ENCODE measurements at regions not wholly inside any gene's neighbourhood (a gene's known extent, or its start where the extent isn't known, plus 50 kb on each side); places are given as distances from the start of the nearest gene placed in this dataset.

DNA sequence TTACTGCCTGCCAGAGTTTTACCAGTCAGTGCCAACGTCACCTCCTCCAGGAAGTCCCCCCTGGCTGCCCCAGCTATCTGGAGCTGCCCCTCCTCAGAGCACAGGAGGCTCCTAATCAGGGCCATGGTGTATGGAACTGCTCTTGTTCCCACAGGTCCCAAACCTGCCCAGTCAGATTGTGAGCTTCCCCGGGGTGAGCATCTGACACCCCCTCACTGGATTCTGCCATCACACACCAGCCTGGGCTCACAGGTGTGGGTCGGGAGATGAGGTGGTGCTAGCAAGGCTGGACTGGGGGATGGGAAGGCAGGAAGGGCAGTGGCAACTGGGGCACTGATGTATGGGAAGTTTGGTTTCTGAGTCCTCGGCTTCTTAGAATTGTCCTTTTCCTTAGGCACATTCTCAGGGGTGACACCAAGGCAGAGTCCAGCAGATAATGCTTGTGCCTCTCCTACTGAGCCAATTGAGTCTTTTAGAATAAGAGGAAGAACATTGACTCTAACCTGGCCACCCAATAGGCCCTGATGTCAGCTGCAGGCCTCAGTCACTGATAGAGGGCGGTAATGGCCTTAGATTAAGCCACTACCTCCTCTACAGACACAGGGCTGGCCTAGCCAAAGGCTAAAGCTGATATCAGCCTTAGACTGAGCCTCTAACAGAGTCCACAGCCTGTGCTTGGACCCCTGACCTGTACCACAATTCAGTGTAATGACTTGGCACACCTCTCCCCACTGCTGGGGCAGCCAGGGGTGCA is 107.9 kb downstream of the WSCD1 start:
- H3K4me1 ChIP-seq (ENCODE audit: control insufficient read depth, low read length), result no peaks in the 10 kb centered on the region
- no peak for TF ChIP-seq EZH2phosphoT487 (IDR thresholded peaks at IDR 0.05; ENCODE audit: borderline replicate concordance, low read length)
- TF ChIP-seq, protein P1, sequence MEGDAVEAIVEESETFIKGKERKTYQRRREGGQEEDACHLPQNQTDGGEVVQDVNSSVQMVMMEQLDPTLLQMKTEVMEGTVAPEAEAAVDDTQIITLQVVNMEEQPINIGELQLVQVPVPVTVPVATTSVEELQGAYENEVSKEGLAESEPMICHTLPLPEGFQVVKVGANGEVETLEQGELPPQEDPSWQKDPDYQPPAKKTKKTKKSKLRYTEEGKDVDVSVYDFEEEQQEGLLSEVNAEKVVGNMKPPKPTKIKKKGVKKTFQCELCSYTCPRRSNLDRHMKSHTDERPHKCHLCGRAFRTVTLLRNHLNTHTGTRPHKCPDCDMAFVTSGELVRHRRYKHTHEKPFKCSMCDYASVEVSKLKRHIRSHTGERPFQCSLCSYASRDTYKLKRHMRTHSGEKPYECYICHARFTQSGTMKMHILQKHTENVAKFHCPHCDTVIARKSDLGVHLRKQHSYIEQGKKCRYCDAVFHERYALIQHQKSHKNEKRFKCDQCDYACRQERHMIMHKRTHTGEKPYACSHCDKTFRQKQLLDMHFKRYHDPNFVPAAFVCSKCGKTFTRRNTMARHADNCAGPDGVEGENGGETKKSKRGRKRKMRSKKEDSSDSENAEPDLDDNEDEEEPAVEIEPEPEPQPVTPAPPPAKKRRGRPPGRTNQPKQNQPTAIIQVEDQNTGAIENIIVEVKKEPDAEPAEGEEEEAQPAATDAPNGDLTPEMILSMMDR (IDR thresholded peaks at IDR 0.05; ENCODE audit: low read depth, low read length, poor library complexity, severe bottlenecking), result no peak
- no peaks in the 10 kb centered on the region for H3K27me3 ChIP-seq (ENCODE audit: control insufficient read depth, low read length)
- no peak overlapping the region for H3K4me3 ChIP-seq (ENCODE audit: low read length)
- no peaks in the 10 kb centered on the region for H3F3A ChIP-seq (ENCODE audit: control insufficient read depth, insufficient read depth)
- no peaks in the 10 kb centered on the region for H3K79me2 ChIP-seq (ENCODE audit: control insufficient read depth, low read length)
- no peaks in the 10 kb centered on the region for H3K36me3 ChIP-seq (ENCODE audit: control insufficient read depth, low read length)
- no peak overlapping the region for H3K27ac ChIP-seq (ENCODE audit: low read depth, low read length)
- no peaks in the 10 kb centered on the region for H3K9me2 ChIP-seq (replicated peaks; ENCODE audit: control insufficient read depth, low read length)
- no peaks in the 10 kb centered on the region for H4K20me1 ChIP-seq (ENCODE audit: control insufficient read depth, insufficient read depth, low read depth, low read length)
- H3K9me3 ChIP-seq (ENCODE audit: control insufficient read depth, insufficient read depth, low read length), result no peaks in the 10 kb centered on the region
- no peak overlapping the region for H3K4me2 ChIP-seq (ENCODE audit: low read length)
